Loucy (cell line): ENCODE measurements at regions not wholly inside any gene's neighbourhood (a gene's known extent, or its start where the extent isn't known, plus 50 kb on each side); places are given as distances from the start of the nearest gene placed in this dataset.

ENCODE experiments used
- H2AFZ ChIP-seq: fragments of 200-600 bp; sonication (generic); 2 replicates; pipeline ENCODE4 v1.6.0; 2016; ENCODE audit warnings: antibody characterized with exemption, mild to moderate bottlenecking, low read length, moderate library complexity
- H3F3A ChIP-seq: fragments of 200-600 bp; 2 replicates; pipeline ENCODE4 v1.6.0; 2016; ENCODE audit warnings: antibody characterized with exemption, low read depth, mild to moderate bottlenecking
- H3K27me3 ChIP-seq: fragments of 200-600 bp; sonication (generic); 2 replicates; pipeline ENCODE4 v1.6.1; 2014; ENCODE audit warnings: low read length, mild to moderate bottlenecking; ENCODE audit not compliant: insufficient read depth, poor library complexity, severe bottlenecking
- H3K36me3 ChIP-seq: fragments of 200-600 bp; sonication (generic); 2 replicates; pipeline ENCODE4 v1.6.1; 2016; ENCODE audit warnings: low read length; ENCODE audit not compliant: insufficient read depth
- H3K4me1 ChIP-seq: fragments of 200-600 bp; sonication (generic); 2 replicates; pipeline ENCODE4 v1.5.1; 2014; ENCODE audit warnings: low read length, mild to moderate bottlenecking; ENCODE audit not compliant: insufficient read depth, poor library complexity, severe bottlenecking
- H3K4me2 ChIP-seq: fragments of 200-600 bp; sonication (generic); 2 replicates; pipeline ENCODE4 v1.6.0; 2014; ENCODE audit warnings: antibody characterized with exemption, low read length, low read depth, mild to moderate bottlenecking; ENCODE audit not compliant: poor library complexity, severe bottlenecking
- H3K4me3 ChIP-seq: fragments of 200-600 bp; sonication (generic); 2 replicates; pipeline ENCODE4 v1.5.1; 2014; ENCODE audit warnings: low read length, mild to moderate bottlenecking, mixed read lengths; ENCODE audit not compliant: poor library complexity, severe bottlenecking
- H3K79me2 ChIP-seq: fragments of 200-600 bp; sonication (generic); 2 replicates; pipeline ENCODE4 v1.6.1; 2014; ENCODE audit warnings: low read length; ENCODE audit not compliant: insufficient read depth
- H3K9ac ChIP-seq: fragments of 200-600 bp; sonication (generic); 2 replicates; pipeline ENCODE4 v1.6.0; 2014; ENCODE audit warnings: mild to moderate bottlenecking, low read depth, low read length, moderate library complexity; ENCODE audit not compliant: poor library complexity, severe bottlenecking
- H3K9me2 ChIP-seq: fragments of 200-600 bp; sonication (generic); replicated peaks from 2 replicates; pipeline ENCODE4 v1.6.1; 2016; ENCODE audit warnings: low read depth, low read length, mixed read lengths
- H3K9me3 ChIP-seq: fragments of 200-600 bp; sonication (generic); 2 replicates; pipeline ENCODE4 v1.6.1; 2014; ENCODE audit warnings: mild to moderate bottlenecking, antibody characterized with exemption, low read length, low read depth; ENCODE audit not compliant: insufficient read depth
- H4K20me1 ChIP-seq: fragments of 200-600 bp; sonication (generic); 2 replicates; pipeline ENCODE4 v1.6.0; 2014; ENCODE audit warnings: antibody characterized with exemption, low read length, mild to moderate bottlenecking; ENCODE audit not compliant: insufficient read depth, poor library complexity, severe bottlenecking
- EZH2phosphoT487 ChIP-seq: fragments of 200-600 bp; IDR thresholded peaks from 2 replicates; pipeline ENCODE4 v1.6.1; 2018; ENCODE audit warnings: antibody characterized with exemption, mild to moderate bottlenecking, moderate library complexity, borderline replicate concordance
- TF ChIP-seq, protein P1 (sequence below): fragments of 200-600 bp; sonication (generic); conservative IDR thresholded peaks from 2 replicates; pipeline ENCODE4 v1.5.1; 2014; ENCODE audit warnings: mild to moderate bottlenecking, antibody characterized with exemption, low read length

DNA sequence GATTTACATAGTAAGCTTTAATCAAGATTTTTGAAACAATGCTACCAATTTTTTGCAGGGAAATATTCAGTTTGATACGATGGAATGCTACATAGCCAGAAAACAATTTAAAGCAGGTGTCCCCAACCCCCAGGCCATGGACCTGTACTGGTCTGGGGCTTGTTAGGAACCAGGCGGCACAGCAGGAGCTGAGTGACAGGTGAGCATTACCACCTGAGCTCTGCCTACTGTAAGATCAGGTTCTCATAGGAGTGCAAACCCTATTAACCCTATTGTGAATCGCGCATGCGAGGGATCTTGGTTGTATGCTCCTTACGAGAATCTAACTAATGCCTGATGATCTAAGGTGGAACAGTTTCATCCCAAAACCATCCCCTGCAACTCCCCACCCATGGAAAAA is 322.6 kb upstream of the NECTIN3 start:
- Histone ChIP-seq H3K9me3 (no peaks in the 10 kb centered on the region), H3K9me2 (no peaks in the 10 kb centered on the region), H3K79me2 (no peaks in the 10 kb centered on the region), H3K9ac (no peak overlapping the region), H3K27me3 (no peaks in the 10 kb centered on the region), H3K4me3 (no peak overlapping the region), H3K4me1 (no peaks in the 10 kb centered on the region), H3F3A (no peaks in the 10 kb centered on the region), H4K20me1 (no peaks in the 10 kb centered on the region), H2AFZ (no peak overlapping the region), H3K4me2 (no peak overlapping the region), H3K36me3 (no peaks in the 10 kb centered on the region)
- TF ChIP-seq EZH2phosphoT487: no peak
- TF ChIP-seq, protein P1, sequence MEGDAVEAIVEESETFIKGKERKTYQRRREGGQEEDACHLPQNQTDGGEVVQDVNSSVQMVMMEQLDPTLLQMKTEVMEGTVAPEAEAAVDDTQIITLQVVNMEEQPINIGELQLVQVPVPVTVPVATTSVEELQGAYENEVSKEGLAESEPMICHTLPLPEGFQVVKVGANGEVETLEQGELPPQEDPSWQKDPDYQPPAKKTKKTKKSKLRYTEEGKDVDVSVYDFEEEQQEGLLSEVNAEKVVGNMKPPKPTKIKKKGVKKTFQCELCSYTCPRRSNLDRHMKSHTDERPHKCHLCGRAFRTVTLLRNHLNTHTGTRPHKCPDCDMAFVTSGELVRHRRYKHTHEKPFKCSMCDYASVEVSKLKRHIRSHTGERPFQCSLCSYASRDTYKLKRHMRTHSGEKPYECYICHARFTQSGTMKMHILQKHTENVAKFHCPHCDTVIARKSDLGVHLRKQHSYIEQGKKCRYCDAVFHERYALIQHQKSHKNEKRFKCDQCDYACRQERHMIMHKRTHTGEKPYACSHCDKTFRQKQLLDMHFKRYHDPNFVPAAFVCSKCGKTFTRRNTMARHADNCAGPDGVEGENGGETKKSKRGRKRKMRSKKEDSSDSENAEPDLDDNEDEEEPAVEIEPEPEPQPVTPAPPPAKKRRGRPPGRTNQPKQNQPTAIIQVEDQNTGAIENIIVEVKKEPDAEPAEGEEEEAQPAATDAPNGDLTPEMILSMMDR: no peak

DNA sequence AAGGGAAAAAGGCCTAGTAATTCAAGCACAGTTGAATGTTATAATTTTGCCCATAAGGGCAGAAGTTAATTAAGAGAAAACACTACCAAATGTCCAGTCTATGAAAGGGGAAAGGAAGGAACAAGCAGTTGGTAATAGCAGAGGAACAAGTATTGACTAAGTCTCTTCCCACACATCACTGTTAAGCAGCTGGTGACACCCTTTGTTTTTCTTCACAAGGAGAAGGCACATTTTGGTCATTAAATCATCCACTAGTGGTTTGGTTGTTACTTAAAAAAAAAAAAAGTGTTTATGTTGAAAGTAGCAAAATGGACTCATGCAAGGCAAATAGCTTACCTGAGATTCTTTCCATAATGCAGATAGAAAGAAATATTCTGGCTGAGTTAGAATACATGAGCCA is 321.4 kb upstream of the NECTIN3 start:
- TF ChIP-seq, protein P1: no peak
- no peak for TF ChIP-seq EZH2phosphoT487
- Histone ChIP-seq H3K79me2 (no peaks in the 10 kb centered on the region), H3K4me1 (no peaks in the 10 kb centered on the region), H3F3A (no peaks in the 10 kb centered on the region), H3K4me3 (no peak overlapping the region), H3K36me3 (no peaks in the 10 kb centered on the region), H3K9me3 (no peaks in the 10 kb centered on the region), H3K9ac (no peak overlapping the region), H4K20me1 (no peaks in the 10 kb centered on the region), H3K27me3 (no peaks in the 10 kb centered on the region), H2AFZ (no peak overlapping the region), H3K4me2 (no peak overlapping the region), H3K9me2 (no peaks in the 10 kb centered on the region)

DNA sequence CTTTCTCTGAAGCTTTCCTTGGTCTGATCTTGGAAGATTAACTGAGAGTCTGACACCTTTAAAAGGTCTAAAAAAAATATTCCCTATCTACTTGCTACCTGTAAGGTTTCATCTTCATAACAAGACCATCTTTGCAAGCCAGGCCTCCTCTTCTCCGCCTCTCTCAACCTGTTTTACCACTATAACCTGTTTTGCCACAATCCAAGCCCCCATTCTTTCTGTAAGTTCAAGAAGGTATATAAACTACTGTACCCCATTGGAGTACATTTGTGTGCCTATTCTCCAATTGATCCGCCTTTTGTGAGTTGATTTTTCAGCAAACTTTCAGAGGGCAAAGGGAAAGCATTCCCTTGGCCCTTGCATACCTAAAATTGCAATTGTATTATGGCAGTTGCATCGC is 319.3 kb upstream of the NECTIN3 start:
- Histone ChIP-seq H3K4me2 (no peak overlapping the region), H3K4me1 (no peaks in the 10 kb centered on the region), H2AFZ (no peak overlapping the region; the same call in 1 of the 2 replicates), H3K9me2 (no peaks in the 10 kb centered on the region), H3K27me3 (no peaks in the 10 kb centered on the region), H3K9me3 (no peaks in the 10 kb centered on the region), H3K4me3 (no peak overlapping the region), H4K20me1 (no peaks in the 10 kb centered on the region), H3K79me2 (no peaks in the 10 kb centered on the region), H3K36me3 (no peaks in the 10 kb centered on the region), H3K9ac (no peak overlapping the region), H3F3A (no peaks in the 10 kb centered on the region)
- TF ChIP-seq, protein P1: no peak
- no peak for TF ChIP-seq EZH2phosphoT487
